ENCODE measurements at regions not wholly inside any gene's neighbourhood (a gene's known extent, or its start where the extent isn't known, plus 50 kb on each side); places are given as distances from the start of the nearest gene placed in this dataset.

GRCh38 chrX:109797311-109797975, 64.4 kb upstream of the ACSL4 start:
- Mint-ChIP-seq H3K9me3 (ENCODE audit: unreplicated experiment) (peaks cover 5% of the 10 kb centered on the region), H3K4me1 (ENCODE audit: unreplicated experiment) (no peaks in the 10 kb centered on the region), H3K27ac (ENCODE audit: unreplicated experiment) (no peak overlapping the region), H3K36me3 (ENCODE audit: unreplicated experiment) (no peaks in the 10 kb centered on the region), H3K27me3 (ENCODE audit: unreplicated experiment) (peaks cover 1% of the 10 kb centered on the region), H3K4me3 (ENCODE audit: unreplicated experiment) (no peak overlapping the region)
- DNase-seq (ENCODE audit: extremely low spot score, unreplicated experiment) = no peak
- TF ChIP-seq CTCF (IDR thresholded peaks at IDR 0.05) = no peak

- H3K9me3 Mint-ChIP-seq (ENCODE audit: unreplicated experiment) = no peaks in the 10 kb centered on the region
- H3K36me3 Mint-ChIP-seq (ENCODE audit: unreplicated experiment) = no peaks in the 10 kb centered on the region
- H3K4me3 Mint-ChIP-seq (ENCODE audit: unreplicated experiment) = no peak overlapping the region
- DNase-seq (ENCODE audit: extremely low spot score, unreplicated experiment) = no peak
- no peaks in the 10 kb centered on the region for H3K27me3 Mint-ChIP-seq (ENCODE audit: unreplicated experiment)
- peaks cover 13% of the 10 kb centered on the region for H3K4me1 Mint-ChIP-seq (ENCODE audit: unreplicated experiment)
- TF ChIP-seq CTCF (IDR thresholded peaks at IDR 0.05) = no peak
- H3K27ac Mint-ChIP-seq (ENCODE audit: unreplicated experiment) = no peak overlapping the region
Observed at GRCh38 chrX:109812236-109812635, 79.2 kb upstream of the ACSL4 start.

- no peak overlapping the region for H3K27ac Mint-ChIP-seq (ENCODE audit: unreplicated experiment)
- no peak for DNase-seq (ENCODE audit: extremely low spot score, unreplicated experiment)
- no peak for TF ChIP-seq CTCF (IDR thresholded peaks at IDR 0.05)
- no peaks in the 10 kb centered on the region for H3K9me3 Mint-ChIP-seq (ENCODE audit: unreplicated experiment)
- peaks cover 13% of the 10 kb centered on the region for H3K4me1 Mint-ChIP-seq (ENCODE audit: unreplicated experiment)
- H3K27me3 Mint-ChIP-seq (ENCODE audit: unreplicated experiment) = no peaks in the 10 kb centered on the region
- no peaks in the 10 kb centered on the region for H3K36me3 Mint-ChIP-seq (ENCODE audit: unreplicated experiment)
- H3K4me3 Mint-ChIP-seq (ENCODE audit: unreplicated experiment) = no peak overlapping the region
Observed at GRCh38 chrX:109813236-109813635, 80.2 kb upstream of the ACSL4 start.

GRCh38 chrX:109818976-109819375, 85.9 kb upstream of the ACSL4 start:
- Mint-ChIP-seq H3K4me3 (ENCODE audit: unreplicated experiment) (no peak overlapping the region), H3K27me3 (ENCODE audit: unreplicated experiment) (no peaks in the 10 kb centered on the region), H3K9me3 (ENCODE audit: unreplicated experiment) (no peaks in the 10 kb centered on the region), H3K27ac (ENCODE audit: unreplicated experiment) (no peak overlapping the region), H3K4me1 (ENCODE audit: unreplicated experiment) (peaks cover 22% of the 10 kb centered on the region), H3K36me3 (ENCODE audit: unreplicated experiment) (no peaks in the 10 kb centered on the region)
- no peak for DNase-seq (ENCODE audit: extremely low spot score, unreplicated experiment)
- no peak for TF ChIP-seq CTCF (IDR thresholded peaks at IDR 0.05)

- peaks cover 23% of the 10 kb centered on the region for H3K4me1 Mint-ChIP-seq (ENCODE audit: unreplicated experiment)
- no peak overlapping the region for H3K4me3 Mint-ChIP-seq (ENCODE audit: unreplicated experiment)
- no peaks in the 10 kb centered on the region for H3K9me3 Mint-ChIP-seq (ENCODE audit: unreplicated experiment)
- H3K27ac Mint-ChIP-seq (ENCODE audit: unreplicated experiment) = no peak overlapping the region
- H3K27me3 Mint-ChIP-seq (ENCODE audit: unreplicated experiment) = no peaks in the 10 kb centered on the region
- no peak for DNase-seq (ENCODE audit: extremely low spot score, unreplicated experiment)
- no peaks in the 10 kb centered on the region for H3K36me3 Mint-ChIP-seq (ENCODE audit: unreplicated experiment)
- TF ChIP-seq CTCF (IDR thresholded peaks at IDR 0.05) = no peak
Observed at GRCh38 chrX:109822861-109823260, 89.8 kb upstream of the ACSL4 start.

All from osteocyte (in vitro differentiated cells).